Fibroblast of mammary gland (primary cell): ENCODE measurements at regions not wholly inside any gene's neighbourhood (a gene's known extent, or its start where the extent isn't known, plus 50 kb on each side); places are given as distances from the start of the nearest gene placed in this dataset.
A peak's percentile ranks its signal among the peaks of the same experiment; 100 is the strongest.

ENCODE experiments used
- DNase-seq: peaks from one replicate; pipeline ENCODE4 v3.0.0-alpha.2; 2010; ENCODE audit warnings: low read depth
- H3K4me3 ChIP-seq: 2 replicates; pipeline ENCODE4 v1.5.1; 2011; ENCODE audit warnings: low read depth, mild to moderate bottlenecking, low read length, moderate library complexity; ENCODE audit not compliant: control insufficient read depth
- CTCF ChIP-seq: conservative IDR thresholded peaks from 2 replicates; pipeline ENCODE4 v1.5.1; 2011; ENCODE audit warnings: low read depth, low read length, inconsistent platforms; ENCODE audit not compliant: control insufficient read depth, insufficient read depth

GRCh38 chr2:152879275-152879674, 160.9 kb downstream of the ARL6IP6 start:
- no peak for TF ChIP-seq CTCF
- H3K4me3 ChIP-seq = no peak overlapping the region
- no peak for DNase-seq

- peak; percentile 55 for DNase-seq
- TF ChIP-seq CTCF = no peak
These were observed 157.6 kb downstream of the ARL6IP6 start for GRCh38 chr2:152875701-152876695.

GRCh38 chr2:152874955-152875354, 156.5 kb downstream of the ARL6IP6 start:
- TF ChIP-seq CTCF = no peak
- peak; percentile 14 for DNase-seq
- H3K4me3 ChIP-seq = no peak overlapping the region

More at GRCh38 chr2:152875701-152876695, 157.6 kb downstream of the ARL6IP6 start:
- H3K4me3 ChIP-seq = no peak overlapping the region

- no peak for TF ChIP-seq CTCF
- H3K4me3 ChIP-seq = no peak overlapping the region
- no peak for DNase-seq
These were observed 151.8 kb downstream of the ARL6IP6 start for GRCh38 chr2:152870239-152870638.

- no peak overlapping the region for H3K4me3 ChIP-seq
- no peak for DNase-seq
- TF ChIP-seq CTCF = no peak
These were observed 149.0 kb downstream of the ARL6IP6 start for GRCh38 chr2:152867397-152867796.

GRCh38 chr2:152864601-152865149, 146.3 kb downstream of the ARL6IP6 start:
- TF ChIP-seq CTCF = no peak
- no peak overlapping the region for H3K4me3 ChIP-seq
- no peak for DNase-seq
